GM08714 (cell line): ENCODE measurements at regions not wholly inside any gene's neighbourhood (a gene's known extent, or its start where the extent isn't known, plus 50 kb on each side); places are given as distances from the start of the nearest gene placed in this dataset.

ENCODE experiments used
- H3K4me3 ChIP-seq: fragments of 200-500 bp; sonication (Bioruptor generic); 2 replicates; pipeline ENCODE4 v1.5.1; 2014; ENCODE audit warnings: mild to moderate bottlenecking, low read length, inconsistent platforms
- ZNF274 ChIP-seq: IDR thresholded peaks from 2 replicates; pipeline ENCODE4 v1.6.1; 2012; ENCODE audit warnings: mild to moderate bottlenecking, low read depth, low read length

DNA sequence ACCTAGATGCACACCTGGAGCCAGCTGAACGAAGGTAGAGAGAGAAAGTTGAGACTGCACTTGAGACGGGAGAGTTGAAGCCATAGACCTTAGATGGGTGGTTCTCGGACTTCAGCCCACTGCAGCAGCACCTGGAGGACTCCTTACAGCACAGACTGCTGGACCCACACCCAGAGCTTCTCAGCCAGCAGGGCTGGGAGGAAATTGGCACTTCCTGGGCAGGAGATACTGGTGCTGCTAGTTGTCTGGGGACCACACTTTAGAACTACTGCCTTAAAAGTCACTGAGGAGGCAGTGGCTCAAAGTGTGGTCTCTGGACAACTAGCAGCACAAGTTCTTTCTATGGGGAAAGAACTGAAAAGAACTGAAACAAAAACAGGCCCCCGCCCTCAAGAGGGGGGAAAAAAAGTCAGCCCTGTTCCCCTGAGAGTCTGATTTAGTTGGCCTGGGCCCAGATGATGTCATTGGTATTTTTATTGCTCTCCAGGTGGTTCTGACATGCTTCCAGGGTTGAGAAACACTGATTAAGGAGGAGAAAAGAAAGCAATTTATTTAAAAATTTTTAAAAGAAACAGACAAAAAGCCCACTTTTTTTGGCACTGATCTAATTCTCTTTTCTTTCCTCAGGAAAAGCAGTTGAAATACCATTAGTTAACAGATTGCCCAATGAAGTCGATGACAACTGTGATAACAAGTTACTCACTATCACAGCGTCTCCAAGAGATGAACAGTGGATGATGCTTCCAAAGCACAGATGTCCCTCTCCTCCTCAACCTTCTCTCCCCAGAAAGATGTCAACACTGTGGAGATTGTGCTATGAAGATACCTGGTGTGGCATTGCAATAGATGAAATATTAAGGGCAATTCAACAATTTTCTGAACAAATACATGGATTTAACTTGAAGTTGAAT is 73.6 kb upstream of the ADAMTS16 start:
- H3K4me3 ChIP-seq, result no peak overlapping the region
- no peak for TF ChIP-seq ZNF274

DNA sequence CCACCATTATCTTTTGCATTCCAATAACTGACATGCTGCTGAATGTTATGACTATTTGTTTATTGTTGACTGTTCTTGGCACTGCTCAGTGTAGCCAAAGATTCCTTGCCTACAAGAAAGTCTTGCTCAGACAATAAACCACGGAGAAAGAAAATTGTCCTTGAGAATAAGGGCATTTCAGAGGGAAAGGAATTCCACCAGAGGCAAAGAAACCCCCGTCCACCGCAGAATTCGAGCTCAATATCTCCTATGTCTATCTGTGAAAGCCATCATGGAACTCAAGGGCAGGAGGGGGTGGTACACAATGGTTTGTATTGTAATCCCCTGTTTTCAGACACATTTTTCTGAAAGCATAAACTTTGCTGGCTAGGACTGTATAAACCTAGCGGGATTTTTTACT is 70.3 kb upstream of the ADAMTS16 start:
- no peak overlapping the region for H3K4me3 ChIP-seq
- no peak for TF ChIP-seq ZNF274

DNA sequence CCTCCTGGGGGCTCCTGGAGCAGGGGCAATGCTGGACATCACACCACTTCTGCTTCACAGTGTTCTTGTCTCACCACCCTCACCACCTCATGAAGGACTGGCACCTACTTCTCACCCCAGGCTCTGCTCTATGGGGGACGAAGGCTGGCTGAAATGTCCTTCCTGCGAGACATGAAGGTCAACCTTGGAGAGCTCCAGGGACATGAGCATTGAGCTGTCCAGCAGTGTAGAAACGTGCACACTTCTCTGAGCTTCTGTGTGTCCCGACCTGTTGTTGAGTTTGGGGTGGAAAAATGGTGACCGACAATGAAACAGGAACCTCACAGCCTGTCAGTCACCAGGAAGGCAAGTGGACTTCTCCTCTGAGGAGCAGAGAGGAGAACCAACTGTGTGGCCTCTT is 68.6 kb upstream of the ADAMTS16 start:
- no peak for TF ChIP-seq ZNF274
- H3K4me3 ChIP-seq, result no peak overlapping the region

DNA sequence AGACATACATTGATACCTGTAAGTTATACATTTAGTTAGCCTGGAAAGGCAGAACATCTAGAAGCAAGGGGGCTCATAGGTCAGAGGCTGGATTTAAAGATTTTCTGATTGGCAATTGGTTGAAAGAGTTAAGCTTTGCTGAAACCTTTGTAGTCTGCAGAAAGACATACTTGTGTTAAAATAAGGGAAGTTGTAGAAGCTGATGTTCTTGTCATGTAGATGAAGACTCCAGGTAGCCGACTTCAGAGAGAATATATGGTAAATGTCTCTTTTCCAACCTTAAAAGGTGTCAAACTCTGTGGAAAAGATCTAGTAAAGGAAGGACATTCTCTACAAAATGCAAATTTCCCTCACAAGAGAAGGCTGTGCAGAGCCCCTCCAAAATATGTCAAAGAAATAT is 62.9 kb upstream of the ADAMTS16 start:
- no peak for TF ChIP-seq ZNF274
- H3K4me3 ChIP-seq, result no peak overlapping the region

DNA sequence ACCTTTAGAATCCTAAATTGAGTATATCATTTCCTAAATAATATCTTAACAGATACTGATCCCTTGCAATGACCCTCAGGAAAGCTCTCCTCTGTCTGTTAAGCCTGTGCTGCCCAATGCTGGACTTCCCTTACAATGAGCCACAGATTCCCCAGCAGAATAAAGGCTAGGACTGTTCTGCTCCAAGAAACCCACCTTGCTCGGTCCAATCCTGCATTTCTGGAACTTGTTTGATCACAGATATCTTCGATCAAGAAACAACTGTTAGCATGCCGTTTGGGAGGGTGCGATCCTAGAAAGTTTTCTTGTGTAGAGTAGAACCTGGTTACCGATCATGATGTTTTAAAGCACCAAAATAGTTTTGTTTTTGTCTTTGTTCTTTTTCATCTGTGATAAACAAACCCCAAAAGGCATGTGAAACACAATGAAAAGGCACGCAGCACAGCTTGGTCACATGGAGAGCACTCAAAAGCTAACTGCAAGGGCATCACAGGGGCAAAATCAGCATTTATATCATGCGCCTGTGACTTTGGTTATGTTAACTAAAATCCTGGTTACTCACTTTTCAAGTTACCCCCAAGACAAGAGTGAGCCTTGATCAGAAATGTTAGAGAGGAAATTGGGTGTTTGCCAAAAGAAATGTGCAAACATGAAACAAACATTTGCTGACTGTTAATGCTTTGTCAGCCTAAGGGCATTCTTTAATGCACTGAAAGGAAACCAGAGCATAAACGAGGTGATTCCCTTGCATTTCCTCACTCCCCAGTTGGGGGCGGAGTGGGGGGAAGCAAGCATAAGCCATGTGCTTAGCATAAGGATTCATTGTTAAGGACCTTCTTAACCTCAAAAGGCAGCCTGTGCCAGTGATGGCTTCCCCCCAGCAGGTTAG is 61.9 kb upstream of the ADAMTS16 start:
- H3K4me3 ChIP-seq, result no peak overlapping the region
- TF ChIP-seq ZNF274, result no peak

DNA sequence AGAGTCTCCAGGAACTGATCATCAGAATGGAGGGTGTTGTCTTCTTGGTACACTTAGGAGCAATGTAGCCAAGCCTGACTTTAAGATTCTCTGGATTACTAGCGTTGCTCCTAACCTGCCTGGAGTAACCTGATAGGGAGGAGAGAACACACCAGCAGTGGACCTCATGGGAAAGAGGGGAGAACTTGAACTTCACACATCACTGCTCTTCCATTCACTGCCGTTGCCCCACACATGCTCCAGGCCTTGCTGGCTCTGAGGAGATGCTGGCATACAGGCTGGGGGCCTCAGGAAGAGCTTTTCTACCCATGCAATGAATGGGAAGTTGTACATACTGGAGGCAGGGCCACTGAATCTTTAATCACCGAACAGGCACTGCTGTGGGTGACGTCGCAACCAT is 60.3 kb upstream of the ADAMTS16 start:
- no peak for TF ChIP-seq ZNF274
- no peak overlapping the region for H3K4me3 ChIP-seq

DNA sequence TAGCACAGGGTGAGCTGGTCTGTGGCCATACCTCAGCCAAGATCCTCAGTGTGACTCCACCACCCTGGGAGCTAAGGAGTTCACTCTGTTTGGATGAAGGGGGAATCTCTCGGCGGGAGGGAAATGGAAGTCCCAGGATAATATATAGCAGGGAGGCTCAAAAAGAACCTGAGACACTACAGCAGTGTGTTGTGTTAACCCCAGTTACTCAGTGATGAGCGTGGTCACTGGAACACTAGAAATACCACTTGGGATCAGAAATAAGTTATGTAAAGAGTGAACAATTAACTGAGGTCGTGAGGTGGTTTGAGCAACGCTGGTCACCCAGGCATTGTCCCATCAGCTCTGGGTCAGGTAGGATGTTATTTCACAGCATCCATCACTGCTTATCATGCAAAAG is 59.3 kb upstream of the ADAMTS16 start:
- TF ChIP-seq ZNF274, result no peak
- H3K4me3 ChIP-seq, result no peak overlapping the region

DNA sequence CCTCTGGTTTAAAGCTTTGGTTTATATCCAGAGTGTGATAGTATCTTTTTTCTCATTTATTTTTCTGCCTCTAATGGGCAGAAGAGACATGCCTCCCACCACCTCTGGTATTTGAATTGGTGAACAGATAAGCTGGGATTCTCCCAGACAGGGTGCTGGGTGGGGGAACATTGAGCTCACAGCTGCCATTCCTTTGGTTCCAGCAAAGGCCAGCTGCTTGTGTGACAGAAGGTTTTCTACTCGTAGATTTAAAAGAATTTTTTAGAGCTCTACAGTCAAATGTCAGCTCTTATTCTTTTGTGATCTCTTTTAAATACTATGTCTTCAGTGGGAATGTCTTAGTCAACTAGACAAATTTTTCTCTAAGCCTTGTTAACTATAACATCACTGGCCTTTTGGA is 54.7 kb upstream of the ADAMTS16 start:
- no peak overlapping the region for H3K4me3 ChIP-seq
- TF ChIP-seq ZNF274, result no peak

DNA sequence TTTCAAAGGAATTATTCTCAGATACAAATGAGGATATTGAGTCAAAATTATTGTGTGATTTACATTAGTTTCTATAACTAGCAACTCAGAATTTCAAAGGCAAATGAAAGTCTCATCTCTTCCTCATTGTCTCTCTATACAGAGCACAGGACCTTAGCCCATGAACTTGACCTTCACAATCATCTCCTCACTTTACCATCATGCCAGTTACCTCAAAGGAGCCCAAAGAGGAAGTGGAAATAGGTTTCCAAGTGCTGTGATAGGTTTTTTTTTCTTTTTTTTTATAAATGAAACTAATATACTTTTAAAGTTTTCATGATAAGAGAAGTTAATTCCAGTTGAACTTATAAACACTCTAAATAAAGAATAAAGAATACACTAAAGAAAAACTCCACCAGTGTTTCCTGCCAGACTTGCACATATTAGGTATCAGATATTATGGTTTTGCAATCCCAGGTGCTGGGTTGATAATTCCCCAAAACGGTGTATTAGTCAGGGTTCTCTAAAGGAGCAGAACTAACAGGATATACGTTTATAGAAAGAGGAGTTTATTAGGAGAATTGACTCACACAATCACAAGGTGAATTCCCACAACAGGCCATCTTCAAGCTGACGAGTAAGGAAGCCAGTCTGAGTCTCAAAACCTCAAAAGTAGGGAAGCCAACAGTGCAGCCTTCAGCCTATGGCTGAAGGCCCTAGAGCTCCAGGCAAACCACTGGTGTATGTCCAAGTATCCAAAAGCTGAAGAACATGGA is 50.1 kb upstream of the ADAMTS16 start:
- H3K4me3 ChIP-seq, result no peak overlapping the region
- TF ChIP-seq ZNF274, result no peak
